DOHH2 (cell line): ENCODE measurements at regions not wholly inside any gene's neighbourhood (a gene's known extent, or its start where the extent isn't known, plus 50 kb on each side); places are given as distances from the start of the nearest gene placed in this dataset.

Experiments used
- H3F3A ChIP-seq: fragments of 200-600 bp; sonication (generic), shearing (Covaris generic); 2 replicates; pipeline ENCODE4 v1.6.0; 2016; ENCODE audit warnings: antibody characterized with exemption, mild to moderate bottlenecking; ENCODE audit not compliant: control insufficient read depth, insufficient read depth
- H3K27ac ChIP-seq: fragments of 200-600 bp; sonication (generic); 2 replicates; pipeline ENCODE4 v1.5.1; 2014; ENCODE audit warnings: low read depth, mild to moderate bottlenecking, low read length, moderate library complexity
- H3K27me3 ChIP-seq: fragments of 200-600 bp; sonication (generic); 2 replicates; pipeline ENCODE4 v1.6.1; 2014; ENCODE audit warnings: mild to moderate bottlenecking, low read length, mixed read lengths; ENCODE audit not compliant: control insufficient read depth
- H3K36me3 ChIP-seq: fragments of 200-600 bp; sonication (generic); 2 replicates; pipeline ENCODE4 v1.6.1; 2014; ENCODE audit warnings: mild to moderate bottlenecking, low read length, moderate library complexity, mixed read lengths; ENCODE audit not compliant: control insufficient read depth
- H3K4me1 ChIP-seq: fragments of 200-600 bp; sonication (generic); 2 replicates; pipeline ENCODE4 v1.6.1; 2014; ENCODE audit warnings: mild to moderate bottlenecking, low read length, mixed read lengths; ENCODE audit not compliant: control insufficient read depth
- H3K4me2 ChIP-seq: fragments of 200-600 bp; sonication (generic); 2 replicates; pipeline ENCODE4 v1.6.0; 2014; ENCODE audit warnings: mild to moderate bottlenecking, low read length, moderate library complexity
- H3K4me3 ChIP-seq: fragments of 200-600 bp; sonication (generic); 2 replicates; pipeline ENCODE4 v1.5.1; 2014; ENCODE audit warnings: mild to moderate bottlenecking, low read length, mixed read lengths
- H3K79me2 ChIP-seq: fragments of 200-600 bp; sonication (generic); 2 replicates; pipeline ENCODE4 v1.6.1; 2014; ENCODE audit warnings: mild to moderate bottlenecking, low read length, mixed read lengths; ENCODE audit not compliant: control insufficient read depth
- H3K9me2 ChIP-seq: fragments of 200-600 bp; sonication (generic); replicated peaks from 2 replicates; pipeline ENCODE4 v1.6.1; 2014; ENCODE audit warnings: mild to moderate bottlenecking, low read length, mixed read lengths; ENCODE audit not compliant: control insufficient read depth
- H3K9me3 ChIP-seq: fragments of 200-600 bp; sonication (generic); 2 replicates; pipeline ENCODE4 v1.6.1; 2014; ENCODE audit warnings: antibody characterized with exemption, low read length, mixed read lengths; ENCODE audit not compliant: control insufficient read depth, insufficient read depth
- H4K20me1 ChIP-seq: fragments of 200-600 bp; sonication (generic); 2 replicates; pipeline ENCODE4 v1.6.0; 2014; ENCODE audit warnings: low read depth, mild to moderate bottlenecking, antibody characterized with exemption, low read length, moderate library complexity; ENCODE audit not compliant: control insufficient read depth, insufficient read depth
- EZH2phosphoT487 ChIP-seq: fragments of 200-600 bp; sonication (generic); IDR thresholded peaks from 2 replicates; pipeline ENCODE4 v1.6.1; 2017; ENCODE audit warnings: borderline replicate concordance, mild to moderate bottlenecking, antibody characterized with exemption, low read length, moderate library complexity, mixed read lengths
- TF ChIP-seq, protein P1 (sequence below): fragments of 200-600 bp; sonication (generic); IDR thresholded peaks from one replicate; pipeline ENCODE4 v1.5.1; 2014; ENCODE audit warnings: antibody characterized with exemption, mild to moderate bottlenecking, low read depth, low read length; ENCODE audit not compliant: poor library complexity, severe bottlenecking

DNA sequence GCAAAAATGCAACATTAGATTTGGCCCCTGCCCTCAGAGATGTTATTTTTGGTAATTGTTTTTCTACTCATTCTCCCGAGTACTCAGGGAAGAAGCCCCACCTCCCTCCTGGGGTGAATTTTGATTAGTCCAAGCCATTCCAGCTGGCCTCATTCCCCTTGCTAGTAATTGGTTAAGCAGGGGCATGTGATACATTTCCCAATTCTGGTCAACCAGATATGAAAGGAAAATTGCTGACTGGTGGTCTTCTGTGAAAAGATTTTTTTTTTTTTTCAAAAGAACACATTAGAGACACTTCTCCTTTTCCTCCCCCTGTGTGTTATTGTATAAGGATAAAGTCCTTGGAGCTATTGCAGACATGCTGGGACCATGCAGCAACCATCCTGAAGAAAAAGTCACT, 71.1 kb upstream of the AKT3 start:
- no peak overlapping the region for H3K4me2 ChIP-seq
- H3K27me3 ChIP-seq = no peaks in the 10 kb centered on the region
- no peaks in the 10 kb centered on the region for H3K79me2 ChIP-seq
- H3K4me1 ChIP-seq = no peaks in the 10 kb centered on the region
- TF ChIP-seq, protein P1, sequence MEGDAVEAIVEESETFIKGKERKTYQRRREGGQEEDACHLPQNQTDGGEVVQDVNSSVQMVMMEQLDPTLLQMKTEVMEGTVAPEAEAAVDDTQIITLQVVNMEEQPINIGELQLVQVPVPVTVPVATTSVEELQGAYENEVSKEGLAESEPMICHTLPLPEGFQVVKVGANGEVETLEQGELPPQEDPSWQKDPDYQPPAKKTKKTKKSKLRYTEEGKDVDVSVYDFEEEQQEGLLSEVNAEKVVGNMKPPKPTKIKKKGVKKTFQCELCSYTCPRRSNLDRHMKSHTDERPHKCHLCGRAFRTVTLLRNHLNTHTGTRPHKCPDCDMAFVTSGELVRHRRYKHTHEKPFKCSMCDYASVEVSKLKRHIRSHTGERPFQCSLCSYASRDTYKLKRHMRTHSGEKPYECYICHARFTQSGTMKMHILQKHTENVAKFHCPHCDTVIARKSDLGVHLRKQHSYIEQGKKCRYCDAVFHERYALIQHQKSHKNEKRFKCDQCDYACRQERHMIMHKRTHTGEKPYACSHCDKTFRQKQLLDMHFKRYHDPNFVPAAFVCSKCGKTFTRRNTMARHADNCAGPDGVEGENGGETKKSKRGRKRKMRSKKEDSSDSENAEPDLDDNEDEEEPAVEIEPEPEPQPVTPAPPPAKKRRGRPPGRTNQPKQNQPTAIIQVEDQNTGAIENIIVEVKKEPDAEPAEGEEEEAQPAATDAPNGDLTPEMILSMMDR = no peak
- no peak for TF ChIP-seq EZH2phosphoT487
- no peaks in the 10 kb centered on the region for H3K36me3 ChIP-seq
- H4K20me1 ChIP-seq = no peaks in the 10 kb centered on the region
- H3K27ac ChIP-seq = no peak overlapping the region
- no peaks in the 10 kb centered on the region for H3K9me3 ChIP-seq
- H3F3A ChIP-seq = no peaks in the 10 kb centered on the region
- H3K4me3 ChIP-seq = no peak overlapping the region
- no peaks in the 10 kb centered on the region for H3K9me2 ChIP-seq

DNA sequence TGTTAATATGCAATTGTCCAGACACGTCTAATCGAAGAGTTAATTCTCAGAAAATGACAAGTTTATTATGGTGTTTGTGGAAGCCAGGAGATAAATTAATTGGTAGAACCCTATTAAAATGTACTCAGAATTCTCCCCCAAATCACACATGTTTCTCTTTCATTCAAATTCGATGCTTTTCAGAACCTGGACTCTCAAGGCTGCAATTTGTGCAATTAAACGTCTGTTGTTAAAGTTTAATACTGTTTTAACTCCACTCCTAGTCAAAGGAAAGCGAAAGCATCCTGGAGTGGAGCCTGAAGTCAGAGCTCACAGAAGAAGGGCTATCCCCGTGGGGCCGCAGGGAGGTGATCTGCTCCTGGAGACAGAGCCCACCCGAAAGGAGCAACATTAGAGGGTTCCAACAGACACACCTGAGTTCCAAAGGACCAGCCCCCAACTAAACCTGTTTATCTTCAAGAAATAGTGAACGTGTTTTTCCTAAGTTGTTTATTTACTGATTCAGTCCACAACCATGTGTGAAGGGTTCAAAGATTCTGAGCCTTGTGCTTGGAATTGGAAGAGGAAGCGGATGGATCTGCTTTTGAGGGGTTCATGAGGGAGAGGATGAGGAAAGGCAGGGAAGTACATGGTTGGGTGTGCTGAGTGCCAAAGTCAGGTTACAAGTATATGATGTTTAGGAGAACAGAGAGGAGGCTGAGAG, 68.0 kb upstream of the AKT3 start:
- Histone ChIP-seq H3K36me3 (no peaks in the 10 kb centered on the region), H3K27me3 (no peaks in the 10 kb centered on the region), H3K4me3 (no peak overlapping the region)

DNA sequence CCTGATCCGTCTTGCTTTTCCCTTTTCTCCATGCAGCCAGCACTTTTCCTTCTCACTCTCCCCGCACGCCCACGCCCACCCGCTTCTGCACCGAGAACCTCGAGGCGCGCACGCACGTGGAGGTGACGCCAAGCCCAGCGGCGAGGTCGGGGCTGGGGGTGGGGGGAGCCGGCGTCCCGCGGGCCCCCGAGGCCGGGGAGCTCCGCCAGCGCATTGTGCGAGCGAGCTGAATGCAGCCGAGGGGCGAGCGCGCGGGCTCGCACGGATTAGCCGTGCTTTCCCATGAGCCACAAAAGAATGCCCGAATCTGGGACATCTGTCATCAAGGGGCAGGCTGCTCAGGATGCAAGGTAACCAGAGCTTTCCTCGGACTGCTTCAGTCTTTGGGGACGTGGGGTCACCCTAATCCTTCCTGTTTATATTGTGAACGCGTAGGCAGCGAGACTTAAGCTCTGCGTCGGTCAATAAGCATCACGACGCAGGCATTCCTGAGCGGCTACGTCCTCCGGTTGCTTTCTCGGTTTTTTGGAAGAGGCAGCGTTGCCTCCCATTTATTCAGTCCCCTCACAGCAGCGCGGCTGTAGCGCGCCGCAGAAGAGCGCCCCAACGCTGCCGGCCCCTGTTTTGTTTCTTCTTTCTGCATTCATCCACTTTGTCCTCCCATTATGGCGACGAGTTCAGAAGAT, 67.3 kb upstream of the AKT3 start:
- Histone ChIP-seq H3K27me3 (no peaks in the 10 kb centered on the region), H3K4me1 (no peaks in the 10 kb centered on the region), H3K4me2 (no peak overlapping the region), H3K27ac (no peak overlapping the region), H4K20me1 (no peaks in the 10 kb centered on the region), H3F3A (no peaks in the 10 kb centered on the region), H3K79me2 (no peaks in the 10 kb centered on the region), H3K36me3 (no peaks in the 10 kb centered on the region), H3K4me3 (no peak overlapping the region), H3K9me3 (no peaks in the 10 kb centered on the region), H3K9me2 (no peaks in the 10 kb centered on the region)
- TF ChIP-seq, protein P1 = no peak

More for the DNA sequence above, 68.0 kb upstream of the AKT3 start:
- no peak overlapping the region for H3K4me2 ChIP-seq
- no peaks in the 10 kb centered on the region for H4K20me1 ChIP-seq
- TF ChIP-seq, protein P1 = no peak
- TF ChIP-seq EZH2phosphoT487 = no peak
- no peaks in the 10 kb centered on the region for H3K9me2 ChIP-seq
- no peaks in the 10 kb centered on the region for H3K9me3 ChIP-seq
- H3F3A ChIP-seq = no peaks in the 10 kb centered on the region
- H3K4me1 ChIP-seq = no peaks in the 10 kb centered on the region
- no peak overlapping the region for H3K27ac ChIP-seq
- H3K79me2 ChIP-seq = no peaks in the 10 kb centered on the region
